Right lobe of liver (tissue), 4 donors: ENCODE measurements at regions not wholly inside any gene's neighbourhood (a gene's known extent, or its start where the extent isn't known, plus 50 kb on each side); places are given as distances from the start of the nearest gene placed in this dataset.

Experiments
- POLR2A ChIP-seq: fragments of 450-650 bp; IDR thresholded peaks from one replicate; pipeline ENCODE4 v1.6.1; 2017; ENCODE audit warnings: antibody characterized with exemption, mild to moderate bottlenecking
- TF ChIP-seq, protein P1 (sequence below), 4 donors: fragments of 200-600 bp in 3 of 4; fragments of 450-650 bp in 1 of 4; IDR thresholded peaks; one replicate each; pipeline versions ENCODE4 v1.5.1 to v1.8.0; 2016 to 2022; ENCODE audit warnings: antibody characterized with exemption in 4 of 4, mild to moderate bottlenecking in 2 of 4
- donor health status: DM: no; HTN: no; CAD: no.
- donor health status: DM: no; HTN: no; CAD: no.
- donor health status: DM: no; HTN: yes; CAD: no.

DNA sequence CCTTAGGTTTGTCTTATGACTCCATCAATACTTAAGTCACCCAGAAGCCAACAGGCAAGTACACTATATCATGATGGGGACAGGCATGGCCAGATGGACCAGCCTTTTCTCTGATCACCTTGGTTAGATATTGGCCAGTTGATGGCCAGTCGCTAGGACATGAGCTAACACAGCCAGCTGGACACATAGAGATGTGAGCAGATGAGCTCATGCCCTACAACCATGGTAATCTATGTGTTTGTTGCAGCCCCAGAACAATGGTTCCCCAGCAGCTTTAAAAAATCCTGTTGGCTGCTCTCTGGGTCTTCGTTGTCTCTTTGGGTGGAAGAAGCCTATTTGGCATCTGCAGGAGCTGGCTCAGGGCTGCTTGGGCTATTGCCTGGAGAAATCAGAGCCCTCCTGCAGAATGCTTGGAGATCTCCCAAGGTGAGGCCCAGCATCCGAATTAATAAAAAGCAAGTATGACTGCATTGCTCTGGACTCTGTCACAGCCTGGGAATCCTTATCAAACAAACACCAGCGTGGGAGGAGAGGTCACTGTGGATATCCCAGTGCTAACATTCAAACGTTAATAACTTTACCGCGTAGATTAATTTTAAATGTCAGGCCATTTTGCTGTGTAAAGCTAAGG lies 62.3 kb upstream of the KLHL29 start:
- TF ChIP-seq, protein P1, sequence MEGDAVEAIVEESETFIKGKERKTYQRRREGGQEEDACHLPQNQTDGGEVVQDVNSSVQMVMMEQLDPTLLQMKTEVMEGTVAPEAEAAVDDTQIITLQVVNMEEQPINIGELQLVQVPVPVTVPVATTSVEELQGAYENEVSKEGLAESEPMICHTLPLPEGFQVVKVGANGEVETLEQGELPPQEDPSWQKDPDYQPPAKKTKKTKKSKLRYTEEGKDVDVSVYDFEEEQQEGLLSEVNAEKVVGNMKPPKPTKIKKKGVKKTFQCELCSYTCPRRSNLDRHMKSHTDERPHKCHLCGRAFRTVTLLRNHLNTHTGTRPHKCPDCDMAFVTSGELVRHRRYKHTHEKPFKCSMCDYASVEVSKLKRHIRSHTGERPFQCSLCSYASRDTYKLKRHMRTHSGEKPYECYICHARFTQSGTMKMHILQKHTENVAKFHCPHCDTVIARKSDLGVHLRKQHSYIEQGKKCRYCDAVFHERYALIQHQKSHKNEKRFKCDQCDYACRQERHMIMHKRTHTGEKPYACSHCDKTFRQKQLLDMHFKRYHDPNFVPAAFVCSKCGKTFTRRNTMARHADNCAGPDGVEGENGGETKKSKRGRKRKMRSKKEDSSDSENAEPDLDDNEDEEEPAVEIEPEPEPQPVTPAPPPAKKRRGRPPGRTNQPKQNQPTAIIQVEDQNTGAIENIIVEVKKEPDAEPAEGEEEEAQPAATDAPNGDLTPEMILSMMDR (IDR thresholded peaks at IDR 0.05), result no peak
- TF ChIP-seq POLR2A, result no peak
